Kidney capillary endothelial cell (primary cell): ENCODE measurements at regions not wholly inside any gene's neighbourhood (a gene's known extent, or its start where the extent isn't known, plus 50 kb on each side); places are given as distances from the start of the nearest gene placed in this dataset.
"Not testable (repeated sequence)": the region's sequence is repeated elsewhere in the genome, so short reads cannot be mapped to it uniquely, and the experiment has no call there.

Experiments
- DNase-seq: peaks from one replicate; pipeline ENCODE4 v3.0.0-alpha.2; 2018; ENCODE audit warnings: low spot score

- DNase-seq: no peak
These were observed 1921.4 kb upstream of the PCDH20 start for GRCh38 chr13:63337041-63337440.

GRCh38 chr13:63336549-63336948 is 1920.9 kb upstream of the PCDH20 start:
- no peak for DNase-seq

- DNase-seq: no peak
These were observed 1911.9 kb upstream of the PCDH20 start for GRCh38 chr13:63327584-63327983.

GRCh38 chr13:63323441-63323840 is 1907.8 kb upstream of the PCDH20 start:
- DNase-seq: no peak

GRCh38 chr13:63311587-63311986 is 1895.9 kb upstream of the PCDH20 start:
- DNase-seq: no peak

- DNase-seq: no peak
These were observed 1893.0 kb upstream of the PCDH20 start for GRCh38 chr13:63308549-63309165.

GRCh38 chr13:63307228-63307627 is 1891.6 kb upstream of the PCDH20 start:
- DNase-seq: no peak

GRCh38 chr13:63305641-63306133 is 1890.0 kb upstream of the PCDH20 start:
- no peak for DNase-seq

- no peak for DNase-seq
These were observed 1888.8 kb upstream of the PCDH20 start for GRCh38 chr13:63304497-63304896.

- DNase-seq: no peak
These were observed 1884.3 kb upstream of the PCDH20 start for GRCh38 chr13:63299866-63300394.

- DNase-seq: no peak
These were observed 1881.5 kb upstream of the PCDH20 start for GRCh38 chr13:63297163-63297562.

- DNase-seq: no peak
These were observed 1876.1 kb upstream of the PCDH20 start for GRCh38 chr13:63291701-63292100.

- no peak for DNase-seq
These were observed 1872.9 kb upstream of the PCDH20 start for GRCh38 chr13:63288576-63288975.

GRCh38 chr13:63287926-63288325 is 1872.3 kb upstream of the PCDH20 start:
- no peak for DNase-seq

- no peak for DNase-seq
These were observed 1869.8 kb upstream of the PCDH20 start for GRCh38 chr13:63285426-63285825.

GRCh38 chr13:63279136-63279535 is 1863.5 kb upstream of the PCDH20 start:
- no peak for DNase-seq

GRCh38 chr13:63274772-63275171 is 1859.1 kb upstream of the PCDH20 start:
- no peak for DNase-seq

- DNase-seq: no peak
These were observed 1834.0 kb upstream of the PCDH20 start for GRCh38 chr13:63249411-63250187.

- DNase-seq: not testable (repeated sequence)
These were observed 1821.2 kb upstream of the PCDH20 start for GRCh38 chr13:63236667-63237396.

- DNase-seq: not testable (repeated sequence)
These were observed 1802.9 kb upstream of the PCDH20 start for GRCh38 chr13:63218596-63218995.

- no peak for DNase-seq
These were observed 1793.8 kb upstream of the PCDH20 start for GRCh38 chr13:63209330-63210017.

- no peak for DNase-seq
These were observed 1793.2 kb upstream of the PCDH20 start for GRCh38 chr13:63208826-63209225.
